ENCODE measurements at regions not wholly inside any gene's neighbourhood (a gene's known extent, or its start where the extent isn't known, plus 50 kb on each side); places are given as distances from the start of the nearest gene placed in this dataset.
"Not testable (repeated sequence)": the region's sequence is repeated elsewhere in the genome, so short reads cannot be mapped to it uniquely, and the experiment has no call there.

- intact Hi-C loops (cut with DNase I; ENCODE audit: low total_unique reads): no loop called here
- DNase-seq (no peak), ATAC-seq (no peak)
- Histone ChIP-seq H3K27me3 (no peaks in the 10 kb centered on the region), H3K27ac (no peak overlapping the region), H3K36me3 (no peaks in the 10 kb centered on the region), H3K4me3 (no peak overlapping the region), H3K4me1 (no peaks in the 10 kb centered on the region), H3K9me3 (no peaks in the 10 kb centered on the region)
- in situ Hi-C loops (cut with MboI; ENCODE audit: low sequenced_read_pairs in 4 of 4): no loop called here
- TF ChIP-seq CTCF (IDR thresholded peaks at IDR 0.05 in 4 of 5, conservative IDR thresholded peaks at IDR 0.05 in 1 of 5) (no peak), POLR2A (IDR thresholded peaks at IDR 0.05) (no peak)
Measured at GRCh38 chr7:118907911-118908527, 683.5 kb downstream of the ANKRD7 start.

GRCh38 chr7:118916120-118916519 is 691.6 kb downstream of the ANKRD7 start:
- H3K36me3 ChIP-seq; in situ Hi-C loops (cut with MboI; ENCODE audit: low sequenced_read_pairs in 4 of 4); H3K27ac ChIP-seq; H3K4me3 ChIP-seq; DNase-seq; intact Hi-C loops (cut with DNase I; ENCODE audit: low total_unique reads); H3K4me1 ChIP-seq; H3K9me3 ChIP-seq; ATAC-seq; H3K27me3 ChIP-seq: not testable (repeated sequence)

- Histone ChIP-seq H3K4me3 (no peak overlapping the region), H3K9me3 (no peaks in the 10 kb centered on the region), H3K4me1 (no peaks in the 10 kb centered on the region), H3K27me3 (no peaks in the 10 kb centered on the region), H3K27ac (no peak overlapping the region), H3K36me3 (no peaks in the 10 kb centered on the region)
- in situ Hi-C loops (cut with MboI; ENCODE audit: low sequenced_read_pairs in 4 of 4): no loop called here
- no peak for DNase-seq
- no peak for ATAC-seq
- intact Hi-C loops (cut with DNase I; ENCODE audit: low total_unique reads): no loop called here
- TF ChIP-seq CTCF (IDR thresholded peaks at IDR 0.05 in 4 of 5, conservative IDR thresholded peaks at IDR 0.05 in 1 of 5): no peak
- TF ChIP-seq POLR2A (IDR thresholded peaks at IDR 0.05): no peak
Measured at GRCh38 chr7:118918556-118918955, 694.1 kb downstream of the ANKRD7 start.

- Histone ChIP-seq H3K27ac (no peak overlapping the region), H3K27me3 (no peaks in the 10 kb centered on the region), H3K9me3 (no peaks in the 10 kb centered on the region), H3K4me1 (no peaks in the 10 kb centered on the region), H3K4me3 (no peak overlapping the region), H3K36me3 (no peaks in the 10 kb centered on the region)
- no peak for TF ChIP-seq POLR2A (IDR thresholded peaks at IDR 0.05)
- no peak for TF ChIP-seq CTCF (IDR thresholded peaks at IDR 0.05 in 4 of 5, conservative IDR thresholded peaks at IDR 0.05 in 1 of 5)
- intact Hi-C loops (cut with DNase I; ENCODE audit: low total_unique reads): no loop called here
- DNase-seq (no peak), ATAC-seq (no peak)
- in situ Hi-C loops (cut with MboI; ENCODE audit: low sequenced_read_pairs in 4 of 4): no loop called here
Measured at GRCh38 chr7:118938845-118939244, 714.3 kb downstream of the ANKRD7 start.

GRCh38 chr7:118944271-118944670 is 719.8 kb downstream of the ANKRD7 start:
- in situ Hi-C loops (cut with MboI; ENCODE audit: low sequenced_read_pairs in 4 of 4): no loop called here
- Histone ChIP-seq H3K9me3 (no peaks in the 10 kb centered on the region), H3K4me3 (no peak overlapping the region), H3K27me3 (no peaks in the 10 kb centered on the region), H3K36me3 (no peaks in the 10 kb centered on the region), H3K4me1 (no peaks in the 10 kb centered on the region), H3K27ac (no peak overlapping the region)
- DNase-seq: no peak
- TF ChIP-seq CTCF (IDR thresholded peaks at IDR 0.05 in 4 of 5, conservative IDR thresholded peaks at IDR 0.05 in 1 of 5) (no peak), POLR2A (IDR thresholded peaks at IDR 0.05) (no peak)
- intact Hi-C loops (cut with DNase I; ENCODE audit: low total_unique reads): no loop called here
- no peak for ATAC-seq

Data from gastrocnemius medialis (tissue), 4 donors.